HG03097 (cell line): ENCODE measurements at regions not wholly inside any gene's neighbourhood (a gene's known extent, or its start where the extent isn't known, plus 50 kb on each side); places are given as distances from the start of the nearest gene placed in this dataset.

Source experiments
- ATAC-seq: cut with Tn5 transposase; IDR thresholded peaks from one replicate; pipeline ENCODE4 v1.9.1; 2021; ENCODE audit not compliant: unreplicated experiment, low FRiP score

GRCh38 chr20:52294106-52294628 lies 102.6 kb upstream of the ZFP64 start:
- no peak for ATAC-seq

DNA sequence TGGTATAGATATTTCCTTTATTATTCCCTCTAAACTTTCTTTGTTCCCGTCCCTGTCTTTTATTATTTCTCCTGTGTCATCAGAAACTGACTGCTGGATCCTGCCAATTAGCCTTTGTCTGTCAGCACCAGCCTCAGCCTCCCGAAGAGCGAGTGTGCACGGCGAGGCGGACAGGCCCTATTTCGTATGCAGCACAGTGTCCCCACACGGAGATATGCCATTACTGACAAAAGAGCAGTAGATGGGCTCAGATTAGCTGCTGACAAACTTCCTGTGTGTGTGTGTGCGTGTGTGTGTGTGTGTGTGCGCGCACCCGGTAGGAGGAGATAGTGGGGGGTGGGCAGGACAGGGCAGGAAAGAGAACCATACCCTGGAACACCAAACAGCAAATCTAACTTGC lies 99.5 kb upstream of the ZFP64 start:
- ATAC-seq, result no peak

- ATAC-seq, result no peak
These were observed 99.0 kb upstream of the ZFP64 start for GRCh38 chr20:52290569-52290968.

DNA sequence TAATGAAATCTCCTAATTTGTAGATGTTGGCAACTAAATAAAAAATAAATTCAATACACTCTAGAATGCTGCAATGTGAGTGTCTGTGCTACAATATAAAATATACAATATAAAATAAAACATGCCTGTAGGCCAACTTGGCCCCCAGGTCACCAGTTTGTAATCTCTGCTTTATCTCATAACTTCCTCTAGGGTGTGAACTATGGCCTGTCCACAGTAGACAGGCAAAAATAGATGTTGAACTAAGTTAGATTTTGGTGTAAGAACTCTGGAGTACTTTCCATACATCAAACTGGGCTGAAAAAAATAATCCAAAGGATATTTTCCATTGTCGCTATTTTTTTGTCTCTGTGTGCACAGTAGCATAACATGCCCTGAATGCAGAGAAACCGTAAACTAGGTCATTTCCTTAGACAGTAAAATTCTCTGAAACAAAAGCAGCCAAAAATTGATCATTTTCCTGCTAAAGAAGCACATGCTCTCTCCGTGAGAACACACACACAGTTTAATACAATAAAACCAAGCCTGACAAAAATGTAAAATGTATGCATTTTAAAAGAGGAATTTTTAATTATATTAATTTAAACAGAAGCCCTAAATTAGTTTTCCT lies 98.5 kb upstream of the ZFP64 start:
- ATAC-seq, result no peak

GRCh38 chr20:52280407-52280806 lies 88.8 kb upstream of the ZFP64 start:
- no peak for ATAC-seq

DNA sequence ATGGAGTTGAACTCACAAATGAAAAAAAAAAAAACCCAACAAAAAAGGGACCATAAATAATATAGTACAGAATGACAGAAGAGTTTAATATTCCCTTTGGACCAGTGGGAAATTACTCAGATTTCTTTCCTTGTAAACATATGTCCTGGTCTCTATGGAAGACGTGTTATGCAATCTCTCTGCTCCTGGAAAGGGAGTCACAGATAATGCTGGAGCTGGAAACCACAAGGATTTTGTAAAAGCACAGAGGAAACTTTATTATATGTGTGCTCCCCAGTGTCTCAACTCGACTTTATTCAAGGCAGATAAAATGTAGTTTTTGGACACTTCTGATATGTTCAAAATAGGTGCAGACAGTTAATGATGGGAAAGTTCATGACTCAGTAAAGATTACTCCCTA lies 88.1 kb upstream of the ZFP64 start:
- no peak for ATAC-seq

- ATAC-seq, result no peak
These were observed 83.7 kb upstream of the ZFP64 start for GRCh38 chr20:52275181-52275691.

DNA sequence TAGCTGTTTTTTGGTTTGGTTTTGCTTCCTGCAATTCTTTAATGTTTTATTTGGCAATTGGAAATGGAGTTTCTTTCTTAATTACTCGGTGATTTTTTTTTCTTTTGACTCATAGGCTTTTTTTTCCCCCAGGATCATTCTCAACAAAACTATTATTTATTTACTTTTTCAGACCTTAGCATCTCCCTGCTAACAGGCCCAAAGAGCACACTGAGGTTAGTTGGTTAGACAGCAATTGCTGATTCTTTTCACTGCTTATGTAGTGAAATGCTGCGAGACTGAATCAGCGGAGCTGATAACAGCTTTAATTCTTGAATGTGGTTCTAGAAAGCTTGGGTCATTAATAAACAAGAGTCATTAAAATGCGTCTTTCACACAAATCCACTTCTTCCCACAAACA lies 79.1 kb upstream of the ZFP64 start:
- ATAC-seq, result no peak

GRCh38 chr20:52270001-52270606 lies 78.5 kb upstream of the ZFP64 start:
- ATAC-seq, result no peak

- ATAC-seq, result no peak
These were observed 77.7 kb upstream of the ZFP64 start for GRCh38 chr20:52269321-52269720.

- ATAC-seq, result no peak
These were observed 76.7 kb upstream of the ZFP64 start for GRCh38 chr20:52268184-52268749.

- ATAC-seq, result no peak
These were observed 75.8 kb upstream of the ZFP64 start for GRCh38 chr20:52267418-52267817.

GRCh38 chr20:52263757-52264156 lies 72.2 kb upstream of the ZFP64 start:
- ATAC-seq, result no peak

- no peak for ATAC-seq
These were observed 70.2 kb upstream of the ZFP64 start for GRCh38 chr20:52261792-52262191.

GRCh38 chr20:52259295-52259694 lies 67.7 kb upstream of the ZFP64 start:
- ATAC-seq, result no peak

- no peak for ATAC-seq
These were observed 64.9 kb upstream of the ZFP64 start for GRCh38 chr20:52256454-52256853.

GRCh38 chr20:52252664-52253063 lies 61.1 kb upstream of the ZFP64 start:
- no peak for ATAC-seq

- no peak for ATAC-seq
These were observed 60.2 kb upstream of the ZFP64 start for GRCh38 chr20:52251827-52252226.

- no peak for ATAC-seq
These were observed 59.6 kb upstream of the ZFP64 start for GRCh38 chr20:52251136-52251700.

- ATAC-seq, result no peak
These were observed 56.0 kb upstream of the ZFP64 start for GRCh38 chr20:52247548-52247947.

DNA sequence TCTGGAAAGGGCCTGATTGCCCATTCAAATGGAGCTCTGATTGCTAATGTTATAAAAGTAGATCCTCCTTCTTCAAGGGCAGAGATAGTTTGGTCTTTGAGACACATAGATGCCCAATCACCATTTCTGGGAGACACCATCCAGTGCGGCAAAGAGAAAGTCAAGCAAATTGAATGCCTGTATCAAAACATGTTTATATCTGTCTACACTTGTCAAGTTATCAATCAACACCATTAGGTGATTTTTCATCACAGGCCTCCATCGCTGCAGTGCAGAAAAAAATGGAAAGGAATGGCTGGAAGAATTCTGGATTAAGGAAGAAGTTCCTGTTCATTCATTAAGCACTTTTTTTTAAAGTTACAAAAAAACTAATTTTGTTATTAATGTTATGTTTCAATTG lies 54.8 kb upstream of the ZFP64 start:
- ATAC-seq, result no peak

DNA sequence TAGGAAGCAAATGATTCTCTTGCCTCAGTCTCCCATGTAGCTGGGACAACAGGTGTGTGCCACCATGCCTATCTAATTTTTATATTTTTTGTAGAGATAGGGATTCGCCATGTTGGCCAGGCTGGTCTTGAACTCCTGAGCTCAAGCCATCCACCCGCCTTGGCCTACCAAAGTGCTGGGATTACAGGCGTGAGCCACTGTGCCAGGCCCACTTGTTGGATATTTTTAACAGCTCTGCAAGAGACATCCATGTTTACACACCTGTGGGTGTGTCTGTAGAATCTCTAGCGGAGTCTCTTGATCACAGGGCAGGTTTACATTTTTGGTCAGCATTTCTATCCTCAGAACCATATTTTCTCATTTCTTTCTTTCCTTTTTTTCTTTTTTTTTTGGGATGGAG lies 53.1 kb upstream of the ZFP64 start:
- no peak for ATAC-seq
